Hepatocyte (in vitro differentiated cells): ENCODE measurements at regions not wholly inside any gene's neighbourhood (a gene's known extent, or its start where the extent isn't known, plus 50 kb on each side); places are given as distances from the start of the nearest gene placed in this dataset.
A peak's percentile ranks its signal among the peaks of the same experiment; 100 is the strongest.
"Not testable (repeated sequence)": the region's sequence is repeated elsewhere in the genome, so short reads cannot be mapped to it uniquely, and the experiment has no call there.

Experiments used
- DNase-seq: peaks from one replicate; pipeline ENCODE4 v3.0.0-alpha.2; 2016; ENCODE audit warnings: low spot score
- H2AFZ ChIP-seq: fragments of 200-600 bp; sonication (generic); 2 replicates; pipeline ENCODE4 v1.6.0; 2016; ENCODE audit warnings: antibody characterized with exemption, mild to moderate bottlenecking
- H3K27ac ChIP-seq: fragments of 200-600 bp; sonication (generic); 2 replicates; pipeline ENCODE4 v1.5.1; 2016; ENCODE audit warnings: mild to moderate bottlenecking
- H3K27me3 ChIP-seq: fragments of 200-600 bp; sonication (generic); 2 replicates; pipeline ENCODE4 v1.6.1; 2016
- H3K36me3 ChIP-seq: fragments of 200-600 bp; sonication (generic); replicated peaks from 2 replicates; pipeline ENCODE4 v1.5.1; 2016; ENCODE audit warnings: low read depth; ENCODE audit not compliant: insufficient read depth
- H3K4me1 ChIP-seq: fragments of 200-600 bp; sonication (generic); 2 replicates; pipeline ENCODE4 v1.5.1; 2016; ENCODE audit warnings: mild to moderate bottlenecking, moderate library complexity; ENCODE audit not compliant: insufficient read depth
- H3K4me2 ChIP-seq: fragments of 200-600 bp; sonication (generic); 2 replicates; pipeline ENCODE4 v1.6.0; 2016
- H3K4me3 ChIP-seq: fragments of 200-600 bp; sonication (generic); 2 replicates; pipeline ENCODE4 v1.5.1; 2016; ENCODE audit warnings: mild to moderate bottlenecking
- H3K79me2 ChIP-seq: fragments of 200-600 bp; sonication (generic); 2 replicates; pipeline ENCODE4 v1.6.0; 2017; ENCODE audit warnings: mild to moderate bottlenecking
- H3K9me2 ChIP-seq: fragments of 200-600 bp; sonication (generic); replicated peaks from 2 replicates; pipeline ENCODE4 v1.6.0; 2017; ENCODE audit warnings: mild to moderate bottlenecking; ENCODE audit not compliant: insufficient read depth
- H3K9me3 ChIP-seq: fragments of 200-600 bp; sonication (generic); 2 replicates; pipeline ENCODE4 v1.5.1; 2016; ENCODE audit warnings: low read depth, mild to moderate bottlenecking
- H4K20me1 ChIP-seq: fragments of 200-600 bp; sonication (generic); 2 replicates; pipeline ENCODE4 v1.6.0; 2016; ENCODE audit warnings: mild to moderate bottlenecking; ENCODE audit not compliant: insufficient read depth, poor library complexity, severe bottlenecking
- CTCF ChIP-seq: fragments of 200-600 bp; sonication (generic); IDR thresholded peaks from 2 replicates; pipeline ENCODE4 v1.5.1; 2016; ENCODE audit warnings: antibody characterized with exemption, mild to moderate bottlenecking; ENCODE audit not compliant: poor library complexity
- EZH2 ChIP-seq: fragments of 200-600 bp; sonication (generic); IDR thresholded peaks from 2 replicates; pipeline ENCODE4 v1.6.1; 2016; ENCODE audit warnings: antibody characterized with exemption, mild to moderate bottlenecking, borderline replicate concordance
- EZH2phosphoT487 ChIP-seq: fragments of 200-600 bp; sonication (generic); IDR thresholded peaks from one replicate; pipeline ENCODE4 v1.6.1; 2018; ENCODE audit warnings: antibody characterized with exemption, mild to moderate bottlenecking, low read depth, moderate library complexity; ENCODE audit not compliant: unreplicated experiment, severe bottlenecking
- WGBS: methylation state at CpG from one replicate; pipeline ENCODE4 v1.1.6; 2016; ENCODE audit warnings: low lambda C conversion rate; ENCODE audit errors: missing lambda C conversion rate; 5-methylcytosine and 5-hydroxymethylcytosine counted together

GRCh38 chrX:4627414-4627813, 914.0 kb upstream of the PRKX start:
- Histone ChIP-seq H3K79me2 (no peaks in the 10 kb centered on the region), H3K9me3 (no peaks in the 10 kb centered on the region), H3K36me3 (no peaks in the 10 kb centered on the region), H3K4me1 (no peaks in the 10 kb centered on the region), H3K27me3 (no peaks in the 10 kb centered on the region), H3K4me3 (no peak overlapping the region), H3K4me2 (no peak overlapping the region), H3K27ac (no peak overlapping the region), H3K9me2 (no peaks in the 10 kb centered on the region), H2AFZ (no peak overlapping the region), H4K20me1 (no peaks in the 10 kb centered on the region)
- TF ChIP-seq CTCF (no peak), EZH2 (no peak), EZH2phosphoT487 (no peak)
- DNase-seq, result no peak
- WGBS, result 90% methylated on average over 1 of the region's 1 CpG

GRCh38 chrX:4622486-4623167, 909.2 kb upstream of the PRKX start:
- Histone ChIP-seq H3K36me3 (no peaks in the 10 kb centered on the region), H2AFZ (no peak overlapping the region)
- peak; percentile 13 for DNase-seq

GRCh38 chrX:4613651-4614050, 900.2 kb upstream of the PRKX start:
- H3K9me2 ChIP-seq, H3K27ac ChIP-seq, H3K79me2 ChIP-seq, H3K36me3 ChIP-seq, H3K4me1 ChIP-seq, H3K9me3 ChIP-seq, H3K27me3 ChIP-seq, H4K20me1 ChIP-seq, DNase-seq, H3K4me2 ChIP-seq, H3K4me3 ChIP-seq, H2AFZ ChIP-seq: not testable (repeated sequence)
- WGBS, result 49% methylated on average over 2 of the region's 2 CpGs

More at GRCh38 chrX:4622486-4623167, 909.2 kb upstream of the PRKX start:
- no peak overlapping the region for H3K4me3 ChIP-seq
- H4K20me1 ChIP-seq, result no peaks in the 10 kb centered on the region
- no peaks in the 10 kb centered on the region for H3K9me2 ChIP-seq
- 53% methylated on average over 5 of the region's 5 CpGs for WGBS
- TF ChIP-seq EZH2, result no peak
- TF ChIP-seq CTCF, result no peak
- no peak for TF ChIP-seq EZH2phosphoT487
- H3K27ac ChIP-seq, result no peak overlapping the region
- no peaks in the 10 kb centered on the region for H3K4me1 ChIP-seq
- no peaks in the 10 kb centered on the region for H3K79me2 ChIP-seq
- no peaks in the 10 kb centered on the region for H3K9me3 ChIP-seq
- H3K4me2 ChIP-seq, result peak overlapping the region; percentile 55
- H3K27me3 ChIP-seq, result no peaks in the 10 kb centered on the region

GRCh38 chrX:4588893-4589292, 875.4 kb upstream of the PRKX start:
- 82% methylated on average over 6 of the region's 6 CpGs for WGBS
- Histone ChIP-seq H2AFZ (no peak overlapping the region), H3K27me3 (no peaks in the 10 kb centered on the region), H3K4me1 (no peaks in the 10 kb centered on the region), H3K4me2 (no peak overlapping the region), H3K4me3 (no peak overlapping the region), H3K27ac (no peak overlapping the region), H4K20me1 (no peaks in the 10 kb centered on the region), H3K79me2 (no peaks in the 10 kb centered on the region), H3K9me3 (no peaks in the 10 kb centered on the region), H3K36me3 (no peaks in the 10 kb centered on the region), H3K9me2 (no peaks in the 10 kb centered on the region)
- TF ChIP-seq EZH2phosphoT487, result no peak
- no peak for TF ChIP-seq EZH2
- TF ChIP-seq CTCF, result no peak
- DNase-seq, result no peak
